HG03280 (cell line): ENCODE measurements at regions not wholly inside any gene's neighbourhood (a gene's known extent, or its start where the extent isn't known, plus 50 kb on each side); places are given as distances from the start of the nearest gene placed in this dataset.
"Not testable (repeated sequence)": the region's sequence is repeated elsewhere in the genome, so short reads cannot be mapped to it uniquely, and the experiment has no call there.

Source experiments
- ATAC-seq: cut with Tn5 transposase; IDR thresholded peaks from one replicate; pipeline ENCODE4 v1.9.1; 2021; ENCODE audit warnings: mild to moderate bottlenecking, moderate library complexity; ENCODE audit not compliant: unreplicated experiment

DNA sequence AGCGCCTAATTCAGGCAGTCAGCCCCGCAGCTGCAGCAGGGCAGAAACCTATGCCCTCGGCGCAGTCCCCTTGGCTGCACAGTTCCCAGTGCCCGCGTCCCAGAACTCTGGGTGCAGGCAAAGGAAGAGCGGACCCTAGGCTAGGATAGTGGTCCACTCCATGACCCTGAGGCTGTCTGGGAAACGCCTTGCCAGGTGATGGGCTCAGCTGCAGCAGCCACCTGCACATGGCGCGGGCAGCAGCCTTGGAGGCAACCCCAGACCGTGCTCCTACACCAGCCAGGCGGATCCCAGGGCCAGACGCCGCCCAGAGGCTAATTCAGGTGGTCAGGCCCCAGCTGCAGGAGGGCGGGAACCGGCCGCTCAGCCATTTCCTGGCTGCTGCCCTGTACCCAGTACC, 83.0 kb downstream of the POTEC start:
- not testable (repeated sequence) for ATAC-seq

DNA sequence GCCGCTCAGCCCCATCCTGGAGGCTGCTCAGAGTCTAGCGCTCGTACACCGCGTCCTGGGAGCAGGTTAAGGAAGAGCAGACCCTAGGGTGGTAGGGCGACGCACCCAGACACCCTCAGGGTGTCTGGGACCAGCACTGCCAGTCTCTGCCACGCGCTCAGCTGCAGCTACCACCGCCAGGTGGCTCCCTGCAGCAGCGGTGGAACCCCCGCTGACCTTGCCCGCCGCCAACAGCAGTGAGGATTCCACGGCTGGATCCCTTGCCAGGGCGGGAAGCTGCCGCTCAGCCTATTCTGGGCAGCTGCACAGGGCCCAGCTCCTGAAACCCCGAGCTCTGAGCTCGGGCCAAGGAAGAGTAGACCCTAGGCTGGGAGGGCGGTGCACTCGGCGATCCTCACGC, 83.6 kb downstream of the POTEC start:
- ATAC-seq, result not testable (repeated sequence)

DNA sequence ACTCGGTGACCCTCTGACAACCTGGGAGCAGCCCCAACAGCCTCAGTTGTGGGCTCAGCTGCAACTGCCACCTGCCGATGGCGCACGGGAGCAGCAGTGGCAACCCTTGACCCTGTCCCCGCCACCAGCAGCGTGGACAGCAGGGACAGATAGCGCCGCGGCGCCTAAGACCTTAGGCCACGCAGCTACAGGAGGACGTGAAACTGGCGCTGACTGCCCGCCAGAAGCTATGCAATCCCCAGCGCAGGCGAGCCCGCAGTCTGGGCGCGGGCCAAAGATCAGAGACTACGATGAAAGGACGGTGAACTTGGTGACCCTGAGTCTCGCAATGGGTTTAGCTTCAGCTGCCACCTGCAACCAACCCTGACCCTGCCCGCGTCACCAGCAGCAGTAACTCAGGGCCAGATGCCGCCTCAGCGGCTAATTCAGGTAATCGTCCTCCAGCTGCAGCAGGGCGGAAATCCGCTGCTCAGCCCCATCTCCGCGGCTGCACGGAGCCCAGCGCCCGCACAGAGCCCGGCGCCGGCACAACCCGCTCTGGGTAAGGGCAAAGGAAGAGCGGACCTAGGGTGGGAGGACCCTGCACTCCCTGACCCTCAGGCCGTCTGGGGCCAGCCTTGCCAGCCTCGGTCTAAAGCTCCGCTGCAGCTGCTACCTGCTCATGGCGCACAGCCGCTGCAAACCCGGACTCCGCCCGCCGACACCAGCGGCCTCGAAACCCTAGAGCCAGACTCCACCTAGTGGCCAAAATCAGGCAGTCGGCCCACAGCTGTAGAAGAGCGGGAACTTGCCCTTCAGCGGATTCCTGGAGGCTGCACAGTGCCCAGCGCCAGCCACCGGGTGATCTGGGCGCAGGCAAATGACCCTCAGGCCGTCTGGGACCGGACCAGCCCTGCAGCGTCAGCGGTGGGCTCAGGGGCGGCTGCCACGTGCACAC, 85.1 kb downstream of the POTEC start:
- ATAC-seq, result not testable (repeated sequence)

DNA sequence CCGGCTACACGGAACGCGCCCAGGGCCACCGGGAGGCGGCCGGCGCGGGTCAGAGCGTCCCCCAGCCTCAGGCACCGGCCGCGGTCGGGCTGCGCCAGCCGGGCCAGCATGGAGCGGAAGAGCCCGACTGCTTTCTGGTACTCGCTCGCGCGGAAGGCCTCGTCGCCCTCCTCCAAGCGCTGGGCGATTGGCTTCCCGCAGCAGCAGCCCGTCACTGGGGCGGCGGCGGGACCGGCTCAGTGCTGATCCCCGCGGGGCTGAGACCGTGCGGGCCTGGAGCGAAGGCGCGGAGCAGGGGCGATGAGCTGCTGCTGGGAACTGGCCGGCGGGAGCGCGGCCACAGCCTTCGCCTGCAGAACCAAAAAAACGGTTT, 92.8 kb downstream of the POTEC start:
- ATAC-seq, result not testable (repeated sequence)

DNA sequence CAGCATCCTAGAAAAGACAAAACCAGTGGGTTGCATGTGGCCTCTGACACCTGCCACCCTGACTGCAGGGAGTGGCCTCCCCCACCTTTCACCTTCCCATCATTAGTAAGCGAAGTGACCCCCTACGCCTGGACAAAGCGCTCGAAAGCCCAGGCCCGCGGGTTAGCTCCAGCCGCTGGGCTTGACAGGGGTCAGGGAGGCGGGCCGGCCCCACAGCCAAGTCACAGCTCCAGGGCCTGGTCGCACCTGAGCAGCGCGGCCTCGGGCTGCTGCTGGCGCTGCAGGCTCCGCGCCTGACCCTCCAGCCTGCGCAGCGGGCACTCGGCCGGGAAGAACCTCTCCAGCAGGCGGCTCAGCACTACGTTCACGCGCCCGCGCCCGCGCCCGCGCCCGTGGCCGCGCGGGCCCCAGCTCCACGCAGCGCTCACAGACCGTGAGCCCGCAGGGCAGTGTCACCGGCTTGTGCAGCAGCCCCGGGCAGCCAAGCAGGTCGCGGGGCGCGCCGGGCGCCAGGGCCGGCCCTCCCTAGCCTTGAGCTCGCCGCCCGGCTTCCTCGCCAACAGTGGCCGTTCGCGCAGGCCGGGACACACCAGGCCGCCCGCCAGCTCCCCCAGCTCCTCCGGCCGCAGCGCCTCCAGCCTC, 93.3 kb downstream of the POTEC start:
- not testable (repeated sequence) for ATAC-seq

DNA sequence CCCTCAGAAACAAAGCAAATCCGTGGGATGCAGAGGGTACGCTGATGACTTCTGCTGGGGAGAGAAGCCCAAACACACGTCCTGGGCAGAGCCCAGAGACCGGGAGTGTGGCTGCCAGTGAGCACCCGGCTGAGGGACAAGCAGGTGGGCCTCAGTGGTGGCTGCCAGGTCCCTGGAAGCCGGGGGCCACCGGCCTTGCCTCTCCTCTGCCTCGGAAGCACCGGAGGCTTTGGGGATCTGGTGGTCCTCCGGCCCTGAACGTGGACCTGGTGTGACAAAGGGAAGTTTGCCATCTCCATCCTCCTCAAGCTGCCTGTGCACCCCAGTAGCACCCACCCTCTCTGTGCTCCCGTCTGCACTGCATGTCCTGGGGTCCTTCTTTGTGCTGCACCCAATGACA, 94.3 kb downstream of the POTEC start:
- not testable (repeated sequence) for ATAC-seq

DNA sequence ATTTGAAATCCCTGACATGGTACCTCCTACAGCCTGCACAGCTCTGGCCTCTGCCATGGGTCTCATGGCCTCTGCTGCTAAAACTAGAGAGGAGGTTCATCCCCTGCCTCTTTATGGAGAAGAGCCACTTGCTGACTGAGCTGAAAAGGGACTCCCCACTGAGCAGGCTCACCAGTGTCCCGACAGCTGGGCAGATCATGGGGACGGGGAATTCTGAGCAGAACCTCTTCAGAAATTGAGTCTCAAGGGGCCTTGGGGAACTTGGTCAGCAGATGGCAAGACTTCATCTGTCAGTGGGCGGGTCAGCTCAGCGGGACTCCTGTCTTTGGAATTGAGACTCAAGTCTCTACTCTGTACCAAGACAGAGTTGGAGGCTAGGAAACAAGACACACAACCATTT, 95.7 kb downstream of the POTEC start:
- ATAC-seq, result not testable (repeated sequence)

DNA sequence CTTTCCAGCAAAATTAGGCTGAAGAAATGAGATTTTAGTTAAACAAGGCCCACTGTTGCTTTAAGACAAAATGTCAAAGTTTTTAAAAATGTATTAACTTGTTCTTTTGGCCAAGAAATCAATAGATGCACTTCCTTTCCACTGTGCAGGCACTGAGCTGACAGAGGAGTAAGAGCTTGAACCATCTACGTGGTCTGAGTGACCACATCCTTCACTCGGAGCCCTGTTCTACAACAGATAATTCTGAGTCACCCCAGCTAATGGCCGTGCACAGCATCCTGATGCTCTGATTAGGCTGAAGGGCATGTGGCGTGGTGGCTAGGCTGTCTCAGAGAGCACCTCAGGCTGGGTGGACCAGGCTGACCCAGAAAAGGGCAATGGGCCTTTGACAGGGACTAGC, 107.9 kb downstream of the POTEC start:
- ATAC-seq, result not testable (repeated sequence)

DNA sequence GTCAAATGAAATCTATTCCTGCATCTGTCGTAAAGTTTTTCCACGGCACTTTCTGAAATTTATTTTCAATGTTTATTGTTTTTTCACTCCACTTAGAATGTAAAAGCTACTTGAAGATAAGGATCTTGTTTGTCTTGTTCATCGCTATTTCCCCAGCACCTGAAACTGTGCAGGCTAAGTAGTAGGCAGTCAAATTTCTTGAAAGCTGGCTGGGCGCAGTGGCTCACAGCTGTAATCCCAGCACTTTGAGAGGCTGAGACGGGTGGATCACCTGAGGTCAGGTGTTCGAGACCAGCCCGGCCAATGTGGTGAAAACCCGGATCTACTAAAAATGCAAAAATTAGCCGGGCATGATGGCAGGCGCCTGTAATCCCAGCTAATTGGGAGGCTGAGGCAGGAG, 111.0 kb downstream of the POTEC start:
- ATAC-seq, result not testable (repeated sequence)

DNA sequence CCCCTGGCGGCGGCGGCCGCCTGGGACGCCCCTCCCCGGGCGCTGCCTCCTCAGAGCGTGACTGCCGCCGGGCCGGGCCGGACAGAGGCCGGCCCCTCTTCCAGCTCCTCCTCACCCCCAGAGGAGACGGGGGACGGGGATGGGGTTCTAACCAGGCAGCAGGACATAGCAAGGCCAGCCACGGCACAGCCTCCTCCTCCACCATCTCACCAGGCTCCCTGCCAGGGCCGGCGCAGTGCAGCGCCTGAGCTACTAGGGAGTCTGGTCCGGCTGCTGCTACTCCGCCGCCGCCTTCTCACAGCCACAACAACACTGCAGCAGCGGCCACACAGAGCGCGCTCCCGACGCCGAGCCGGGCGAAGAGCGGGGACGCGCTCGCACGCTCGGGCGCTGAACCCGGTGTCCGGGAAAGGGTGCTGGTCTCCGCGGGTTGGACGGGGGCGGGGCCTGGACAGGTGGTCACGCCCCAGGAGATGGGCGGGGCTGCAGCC, 112.3 kb downstream of the POTEC start:
- not testable (repeated sequence) for ATAC-seq

DNA sequence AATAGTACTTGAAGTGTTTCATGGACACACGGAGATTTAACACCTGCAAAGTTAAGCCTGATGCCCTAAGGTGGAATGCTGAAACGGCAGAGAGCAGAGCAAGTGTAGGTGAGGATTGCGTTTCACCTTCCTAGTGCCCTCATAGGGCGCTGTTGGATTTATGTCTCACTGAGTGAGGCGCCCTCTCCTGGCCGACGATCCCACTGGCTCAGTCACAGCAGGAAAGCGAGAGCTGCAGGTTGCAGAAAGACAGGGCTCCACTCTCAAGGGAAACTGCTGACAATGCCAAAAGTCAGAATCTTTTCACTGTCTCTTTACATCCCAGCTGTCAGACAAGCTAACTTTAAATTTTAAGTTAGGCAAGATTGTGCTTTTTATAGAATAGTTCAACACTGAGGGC, 127.6 kb downstream of the POTEC start:
- not testable (repeated sequence) for ATAC-seq

DNA sequence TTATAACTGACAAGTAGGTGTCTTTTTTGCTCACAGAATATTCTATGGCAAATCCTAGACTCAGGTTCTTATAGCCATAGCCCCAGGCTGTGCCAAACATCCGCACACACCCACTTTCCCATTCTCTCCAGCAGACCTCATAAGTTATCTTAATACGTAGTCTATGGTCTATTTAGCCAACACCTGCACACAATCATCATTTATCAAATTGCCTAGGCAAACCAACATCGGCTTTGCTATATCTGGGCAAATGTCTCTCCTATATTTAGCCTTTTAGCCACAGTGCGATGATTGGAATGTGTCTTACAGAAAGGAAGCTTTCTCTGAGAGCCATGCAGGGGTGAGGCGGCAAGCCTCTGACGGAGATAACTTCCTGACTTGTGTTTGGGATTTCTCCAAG, 128.0 kb downstream of the POTEC start:
- ATAC-seq, result not testable (repeated sequence)

DNA sequence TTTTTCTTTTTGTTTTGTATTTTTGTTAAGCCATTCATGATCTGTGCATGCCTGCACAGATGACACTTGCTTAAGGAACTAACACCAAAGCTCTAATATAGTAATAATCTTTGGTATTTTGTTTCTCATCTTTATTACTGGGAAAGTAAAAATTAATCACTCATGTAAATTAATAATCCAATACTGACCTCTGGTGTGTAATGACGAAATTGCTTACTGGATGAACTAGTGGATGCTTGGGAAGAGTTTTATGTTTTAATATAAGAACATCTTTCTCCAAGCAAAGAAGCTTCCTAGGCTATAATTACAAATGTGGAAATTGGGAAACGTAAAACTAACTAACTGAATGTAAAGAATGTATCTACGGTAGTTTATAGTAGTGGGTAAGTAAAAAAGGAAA, 147.9 kb downstream of the POTEC start:
- not testable (repeated sequence) for ATAC-seq

DNA sequence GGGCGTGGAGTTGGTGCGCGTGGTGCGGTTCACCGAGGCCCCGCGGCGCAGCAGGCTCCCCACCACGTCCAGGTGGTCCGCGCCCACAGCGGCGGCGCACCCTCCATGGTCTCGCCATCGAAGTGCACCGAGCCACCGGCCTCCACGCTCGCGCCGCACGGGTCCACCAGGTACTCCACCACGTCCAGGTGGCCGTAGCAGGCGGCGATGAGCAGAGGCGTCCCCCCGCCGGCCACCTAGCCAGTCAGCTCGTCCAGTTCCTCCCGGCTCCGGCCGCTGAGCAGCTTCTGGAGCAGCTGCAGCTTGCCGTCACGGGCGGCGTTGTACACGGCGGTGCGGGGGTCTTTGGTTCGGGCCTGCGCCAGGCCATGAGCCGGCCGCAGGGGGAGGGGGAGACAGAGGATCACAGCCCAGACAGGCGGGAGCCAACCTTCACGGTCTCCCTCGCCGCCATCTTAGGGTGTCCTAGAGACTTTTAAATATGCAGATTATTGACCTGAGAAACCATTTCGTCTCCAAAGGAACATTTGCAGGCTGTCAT, 149.8 kb downstream of the POTEC start:
- ATAC-seq, result not testable (repeated sequence)

DNA sequence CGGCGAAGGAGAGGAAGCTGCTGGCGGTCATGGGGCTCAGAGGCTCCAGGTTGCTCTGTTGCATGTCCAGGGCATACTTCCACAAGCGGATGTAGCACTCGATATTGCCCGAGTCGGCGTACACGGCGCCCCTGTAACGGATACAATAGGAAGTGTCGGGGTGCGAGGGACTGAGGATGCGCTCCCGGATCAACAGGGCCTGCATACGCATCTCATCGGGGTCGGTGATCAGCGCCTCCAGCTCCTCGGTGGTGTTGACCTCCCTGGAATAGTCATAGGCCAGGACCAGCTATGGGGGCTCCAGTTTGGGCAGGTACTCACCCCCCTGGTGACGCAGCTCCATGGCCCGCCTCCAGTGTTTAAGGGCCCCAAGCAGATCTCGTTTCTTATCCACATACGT, 150.8 kb downstream of the POTEC start:
- ATAC-seq, result not testable (repeated sequence)

DNA sequence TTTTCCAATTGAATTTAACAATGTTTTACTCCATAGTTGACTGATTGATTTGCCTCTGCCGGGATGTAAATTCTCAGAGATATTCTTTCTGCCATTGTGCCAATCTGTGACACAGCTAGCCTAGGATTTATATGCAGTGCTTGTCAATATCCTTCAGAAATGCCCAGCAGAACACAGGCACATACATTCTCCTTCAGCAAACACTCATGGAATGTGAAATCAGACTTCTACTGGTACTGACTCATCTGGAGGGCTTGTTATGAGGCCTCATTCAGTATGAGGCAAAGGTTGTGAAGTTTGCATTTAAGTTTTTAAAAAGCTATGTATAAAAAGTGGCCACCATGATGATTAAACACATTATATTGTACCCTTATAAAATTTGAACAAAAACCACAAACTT, 158.4 kb downstream of the POTEC start:
- ATAC-seq, result not testable (repeated sequence)

DNA sequence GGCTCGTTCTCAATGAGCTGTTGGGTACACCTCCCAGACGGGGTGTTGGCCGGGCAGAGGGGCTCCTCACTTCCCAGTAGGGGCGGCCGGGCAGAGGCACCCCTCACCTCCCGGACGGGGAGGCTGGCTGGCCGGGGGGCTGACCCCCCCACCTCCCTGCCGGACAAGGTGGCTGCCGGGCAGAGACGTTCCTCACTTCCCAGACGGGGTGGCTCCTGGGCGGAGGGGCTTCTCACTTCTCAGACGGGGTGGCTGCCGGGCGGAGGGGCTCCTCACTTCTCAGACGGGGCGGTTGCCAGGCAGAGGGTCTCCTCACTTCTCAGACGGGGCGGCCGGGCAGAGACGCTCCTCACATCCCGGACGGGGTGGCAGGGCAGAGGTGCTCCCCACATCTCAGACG, 160.7 kb downstream of the POTEC start:
- not testable (repeated sequence) for ATAC-seq

DNA sequence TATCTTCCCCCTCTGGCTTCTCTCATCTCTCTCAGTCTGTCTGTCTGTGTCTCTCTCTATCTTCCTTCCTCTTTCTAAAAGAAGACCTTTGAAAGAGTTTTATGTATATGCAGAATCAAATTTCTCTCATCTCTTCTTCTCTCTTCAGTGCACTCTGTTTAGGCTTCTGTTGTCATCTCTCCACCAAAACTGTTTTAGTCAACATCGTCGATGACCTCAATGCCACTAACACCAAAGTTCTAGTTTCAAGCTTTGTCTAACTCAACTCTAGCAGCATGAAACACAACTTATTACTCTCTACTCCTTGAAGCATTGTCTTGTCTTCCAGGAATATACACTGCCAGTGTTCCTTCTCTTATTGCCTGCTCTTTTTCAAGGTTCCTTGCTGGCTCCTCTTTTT, 163.9 kb downstream of the POTEC start:
- not testable (repeated sequence) for ATAC-seq

DNA sequence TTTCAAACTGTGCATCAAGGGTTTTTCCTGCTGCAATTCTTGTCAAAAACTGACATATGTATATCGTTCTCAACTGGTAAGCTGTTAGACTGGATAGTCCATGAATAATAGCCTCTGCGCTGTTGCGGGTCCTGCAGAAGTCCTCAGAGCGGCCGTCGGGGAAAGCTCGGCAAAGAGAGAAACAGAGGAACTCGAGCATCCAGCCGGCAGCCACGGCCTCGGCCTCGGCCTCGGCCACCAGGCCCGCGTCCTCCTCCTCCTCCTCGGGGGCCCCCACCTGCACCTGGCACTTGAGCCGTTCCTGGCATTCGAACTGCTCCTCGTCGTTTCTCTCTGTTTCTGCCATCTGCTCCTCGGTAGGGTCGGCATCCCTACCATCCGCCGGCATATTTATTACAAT, 165.0 kb downstream of the POTEC start:
- not testable (repeated sequence) for ATAC-seq

DNA sequence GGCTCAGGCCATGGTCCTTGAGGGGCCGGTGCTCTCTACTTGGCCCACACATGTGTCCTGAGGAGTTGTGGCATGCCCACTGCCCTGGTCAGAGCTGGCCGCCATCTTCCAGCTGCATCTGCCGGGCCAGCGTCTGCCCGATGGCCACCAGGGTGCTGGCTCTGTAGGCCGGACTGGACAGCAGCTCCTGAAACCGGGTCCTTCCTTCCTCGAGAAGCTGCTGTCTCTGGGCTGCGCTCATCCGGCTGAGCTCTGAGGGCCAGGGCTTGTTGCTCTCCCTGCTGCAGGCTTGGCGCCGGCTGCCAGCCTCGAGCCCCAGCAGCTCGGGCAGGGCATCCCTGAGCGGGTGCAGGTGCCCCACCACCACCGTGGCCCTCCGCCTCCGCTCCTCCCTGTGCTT, 182.1 kb downstream of the POTEC start:
- not testable (repeated sequence) for ATAC-seq

DNA sequence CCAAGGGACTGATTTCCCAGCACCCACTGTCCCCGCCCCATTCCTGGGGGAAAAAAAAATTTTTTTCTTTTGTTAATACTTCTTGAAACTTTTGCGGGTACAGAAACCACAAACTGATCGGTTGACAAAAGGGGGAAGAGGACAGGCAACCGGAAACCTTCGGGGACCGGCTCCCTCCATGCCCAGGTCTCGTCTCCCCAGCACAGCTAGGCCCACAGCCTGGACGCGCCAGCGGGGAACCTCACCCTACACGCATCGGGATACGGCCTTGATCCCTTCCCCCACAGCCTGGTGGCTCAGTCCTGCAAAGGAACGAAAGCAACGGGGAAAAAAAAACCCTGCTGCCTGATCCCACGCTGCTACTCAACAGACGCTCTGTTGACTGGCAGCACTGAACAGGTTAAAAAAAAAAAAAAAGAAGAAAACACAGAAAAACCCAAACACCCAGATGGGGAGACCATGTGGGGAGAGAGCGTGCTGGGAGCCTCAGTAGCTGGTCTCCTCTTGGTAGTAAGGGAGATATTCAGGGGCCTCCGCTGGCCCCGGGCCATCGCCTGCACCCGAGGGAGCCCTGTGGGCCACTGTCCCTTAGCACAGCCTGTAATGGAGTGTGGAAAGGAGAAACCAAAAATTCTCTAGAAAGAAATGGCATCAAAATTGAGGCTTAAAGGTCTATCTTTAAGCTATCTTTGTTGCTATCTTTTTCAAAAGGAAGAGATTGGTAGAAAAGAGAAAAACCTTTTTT, 185.7 kb downstream of the POTEC start:
- not testable (repeated sequence) for ATAC-seq
